Peyer's patch (tissue), 4 donors: ENCODE measurements at regions not wholly inside any gene's neighbourhood (a gene's known extent, or its start where the extent isn't known, plus 50 kb on each side); places are given as distances from the start of the nearest gene placed in this dataset.

ENCODE experiments used
- CTCF ChIP-seq, 6 experiments: fragments of 450-650 bp in 4 of 6; fragments of 200-600 bp in 2 of 6; sonication (generic) in 1 of 6; IDR thresholded peaks; one replicate each; pipeline ENCODE4 v1.5.1; 2017 to 2019; ENCODE audit warnings: antibody characterized with exemption in 6 of 6, mild to moderate bottlenecking in 3 of 6, moderate library complexity in 1 of 6
- POLR2A ChIP-seq, 2 donors: fragments of 450-650 bp; IDR thresholded peaks; one replicate each; pipeline ENCODE4 v1.5.1; 2017; ENCODE audit warnings: antibody characterized with exemption in 2 of 2, mild to moderate bottlenecking in 2 of 2, moderate library complexity in 2 of 2

GRCh38 chr11:21988477-21988876, 204.4 kb upstream of the ANO5 start:
- no peak for TF ChIP-seq CTCF (IDR thresholded peaks at IDR 0.05)
- no peak for TF ChIP-seq POLR2A (IDR thresholded peaks at IDR 0.05)
